WTC11 (cell line): ENCODE measurements at regions not wholly inside any gene's neighbourhood (a gene's known extent, or its start where the extent isn't known, plus 50 kb on each side); places are given as distances from the start of the nearest gene placed in this dataset.
A peak's percentile ranks its signal among the peaks of the same experiment; 100 is the strongest.

Source experiments
- ATAC-seq: fragments of 200-7000 bp; cut with Tn5 transposase; 2 replicates; pipeline ENCODE4 v1.10.0; 2021; ENCODE audit warnings: mild to moderate bottlenecking, moderate library complexity
- CTCF ChIA-PET: fragments of 300-600 bp; sonication (Branson Sonifier 250); formaldehyde crosslinking; loops from one replicate; lab custom pipeline; 2021; ENCODE audit warnings: antibody characterized with exemption; lab: Charles Lee
- POLR2A ChIA-PET: fragments of 350-600 bp; sonication (Branson Sonifier 250); formaldehyde crosslinking; loops from one replicate; lab custom pipeline; 2021; ENCODE audit warnings: antibody characterized with exemption; lab: Charles Lee
- DNase-seq: peaks from one replicate; pipeline ENCODE4 v3.0.0; 2021; ENCODE audit warnings: low spot score
- H3K27ac Mint-ChIP-seq: 2 replicates; pipeline ENCODE4 v1.8.0; 2021; ENCODE audit warnings: mixed read lengths
- H3K27me3 Mint-ChIP-seq: 2 replicates; pipeline ENCODE4 v1.8.0; 2021; ENCODE audit warnings: low read depth, mild to moderate bottlenecking, moderate library complexity, mixed read lengths
- H3K36me3 Mint-ChIP-seq: 2 replicates; pipeline ENCODE4 v1.8.0; 2021; ENCODE audit warnings: mixed read lengths
- H3K4me1 Mint-ChIP-seq: 2 replicates; pipeline ENCODE4 v1.8.0; 2022; ENCODE audit warnings: mixed read lengths
- H3K4me3 Mint-ChIP-seq: 2 replicates; pipeline ENCODE4 v1.8.0; 2021; ENCODE audit warnings: mild to moderate bottlenecking, moderate library complexity, mixed read lengths
- H3K9me3 Mint-ChIP-seq: 2 replicates; pipeline ENCODE4 v1.8.0; 2021; ENCODE audit warnings: mixed read lengths
- ARID4B ChIP-seq: sonication (generic); formaldehyde crosslinking; IDR thresholded peaks from 2 replicates; pipeline ENCODE4 v1.8.0; 2023; ENCODE audit warnings: missing genetic modification reagents, mild to moderate bottlenecking, borderline replicate concordance
- ATF1 ChIP-seq: sonication (generic); formaldehyde crosslinking; IDR thresholded peaks from 2 replicates; pipeline ENCODE4 v1.8.1; 2023; ENCODE audit warnings: mild to moderate bottlenecking, moderate library complexity, missing genetic modification reagents
- E2F4 ChIP-seq: sonication (generic); formaldehyde crosslinking; IDR thresholded peaks from 2 replicates; pipeline ENCODE4 v1.8.1; 2022; ENCODE audit warnings: low read depth, mild to moderate bottlenecking, moderate library complexity, missing genetic modification reagents, borderline replicate concordance
- FOXK1 ChIP-seq: sonication (generic); formaldehyde crosslinking; IDR thresholded peaks from 2 replicates; pipeline ENCODE4 v1.8.0; 2022; ENCODE audit warnings: mild to moderate bottlenecking, moderate library complexity, missing genetic modification reagents
- FOXP1 ChIP-seq: sonication (generic); formaldehyde crosslinking; IDR thresholded peaks from 2 replicates; pipeline ENCODE4 v1.8.0; 2022; ENCODE audit warnings: missing genetic modification reagents, mild to moderate bottlenecking, moderate library complexity, borderline replicate concordance
- MYBL2 ChIP-seq: sonication (generic); formaldehyde crosslinking; IDR thresholded peaks from 2 replicates; pipeline ENCODE4 v1.8.1; 2023; ENCODE audit warnings: mild to moderate bottlenecking, moderate library complexity, missing genetic modification reagents
- NR3C1 ChIP-seq: sonication (generic); formaldehyde crosslinking; conservative IDR thresholded peaks from 2 replicates; pipeline ENCODE4 v1.8.1; 2023; ENCODE audit warnings: low read depth, mild to moderate bottlenecking, missing genetic modification reagents
- PRRX2 ChIP-seq: fragments of 250-450 bp; sonication (Bioruptor Pico); IDR thresholded peaks from 2 replicates; pipeline ENCODE4 v1.8.0; 2021; ENCODE audit warnings: mild to moderate bottlenecking
- SMAD3 ChIP-seq: sonication (generic); formaldehyde crosslinking; IDR thresholded peaks from 2 replicates; pipeline ENCODE4 v1.8.0; 2022; ENCODE audit warnings: missing genetic modification reagents, mild to moderate bottlenecking, borderline replicate concordance
- SP1 ChIP-seq: sonication (generic); formaldehyde crosslinking; conservative IDR thresholded peaks from 2 replicates; pipeline ENCODE4 v1.8.1; 2022; ENCODE audit warnings: missing genetic modification reagents
- ZNF138 ChIP-seq: sonication (generic); formaldehyde crosslinking; conservative IDR thresholded peaks from 2 replicates; pipeline ENCODE4 v1.8.1; 2022; ENCODE audit warnings: mild to moderate bottlenecking, moderate library complexity, missing genetic modification reagents
- ZNF317 ChIP-seq: sonication (generic); formaldehyde crosslinking; IDR thresholded peaks from 2 replicates; pipeline ENCODE4 v1.8.1; 2023; ENCODE audit warnings: low read depth, mild to moderate bottlenecking, moderate library complexity, missing genetic modification reagents, borderline replicate concordance
- ZNF423 ChIP-seq: fragments of 250-450 bp; sonication (Bioruptor Pico); IDR thresholded peaks from 2 replicates; pipeline ENCODE4 v2.1.2; 2022; ENCODE audit warnings: mild to moderate bottlenecking, moderate library complexity
- ZNF512 ChIP-seq: sonication (generic); formaldehyde crosslinking; IDR thresholded peaks from 2 replicates; pipeline ENCODE4 v1.8.1; 2022; ENCODE audit warnings: missing genetic modification reagents, borderline replicate concordance
- TF ChIP-seq, protein P1 (sequence below): sonication (generic); formaldehyde crosslinking; IDR thresholded peaks from 2 replicates; pipeline ENCODE4 v1.8.1; 2023; ENCODE audit warnings: mild to moderate bottlenecking, missing genetic modification reagents, borderline replicate concordance
- TF ChIP-seq, protein P2 (sequence below): fragments of 250-450 bp; sonication (Bioruptor Pico); IDR thresholded peaks from 2 replicates; pipeline ENCODE4 v1.9.0; 2021; ENCODE audit warnings: mild to moderate bottlenecking, borderline replicate concordance

DNA sequence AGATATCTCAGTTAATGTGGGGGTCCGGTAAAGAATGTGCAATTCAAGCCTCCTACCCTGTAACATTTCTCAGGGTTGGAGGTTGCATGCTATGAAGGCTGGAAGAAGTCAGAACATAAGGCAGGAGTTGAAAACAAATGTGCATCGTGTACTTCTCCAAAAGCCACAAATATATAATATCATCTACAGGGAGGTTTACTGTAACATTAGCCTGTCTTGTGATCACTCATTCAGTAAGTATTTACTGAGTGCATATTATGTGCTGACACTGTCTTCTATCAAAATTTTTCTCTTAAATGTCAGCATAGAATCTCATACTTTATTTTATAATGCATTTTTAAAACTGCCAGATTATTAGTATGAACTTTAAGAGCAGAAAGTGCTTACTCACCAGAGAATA is 105.6 kb upstream of the ZNF366 start:
- ATAC-seq (no peak), DNase-seq (no peak)
- Mint-ChIP-seq H3K36me3 (no peaks in the 10 kb centered on the region), H3K27ac (no peak overlapping the region), H3K4me3 (no peak overlapping the region), H3K9me3 (no peaks in the 10 kb centered on the region), H3K27me3 (peaks cover 12% of the 10 kb centered on the region), H3K4me1 (peaks cover 17% of the 10 kb centered on the region)
- POLR2A ChIA-PET = no interaction called here
- CTCF ChIA-PET = no interaction called here
- no peak for TF ChIP-seq ZNF512
- TF ChIP-seq ZNF138 (CRISPR knock-in tag) = no peak
- no peak for TF ChIP-seq ATF1 (CRISPR knock-in tag)
- no peak for TF ChIP-seq FOXP1 (CRISPR knock-in tag)

- no peak overlapping the region for H3K27ac Mint-ChIP-seq
- no peaks in the 10 kb centered on the region for H3K36me3 Mint-ChIP-seq
- H3K9me3 Mint-ChIP-seq = no peaks in the 10 kb centered on the region
- POLR2A ChIA-PET = interaction anchor here (0.5 kb wide), 1 partner anchor 28 kb away, joined by 3 read pairs; no protein-coding TSS in a partner anchor
- H3K4me1 Mint-ChIP-seq = peaks cover 17% of the 10 kb centered on the region
- CTCF ChIA-PET = interaction anchor here (0.6 to 2.0 kb wide), 27 partner anchors 8 to 245 kb away, joined by 3 to 38 read pairs (median 4); no protein-coding TSS in a partner anchor
- no peak overlapping the region for H3K4me3 Mint-ChIP-seq
- peak; percentile 77 for DNase-seq
- peaks cover 9% of the 10 kb centered on the region for H3K27me3 Mint-ChIP-seq
- ATAC-seq = peak; percentile 99
- TF ChIP-seq, protein P1, sequence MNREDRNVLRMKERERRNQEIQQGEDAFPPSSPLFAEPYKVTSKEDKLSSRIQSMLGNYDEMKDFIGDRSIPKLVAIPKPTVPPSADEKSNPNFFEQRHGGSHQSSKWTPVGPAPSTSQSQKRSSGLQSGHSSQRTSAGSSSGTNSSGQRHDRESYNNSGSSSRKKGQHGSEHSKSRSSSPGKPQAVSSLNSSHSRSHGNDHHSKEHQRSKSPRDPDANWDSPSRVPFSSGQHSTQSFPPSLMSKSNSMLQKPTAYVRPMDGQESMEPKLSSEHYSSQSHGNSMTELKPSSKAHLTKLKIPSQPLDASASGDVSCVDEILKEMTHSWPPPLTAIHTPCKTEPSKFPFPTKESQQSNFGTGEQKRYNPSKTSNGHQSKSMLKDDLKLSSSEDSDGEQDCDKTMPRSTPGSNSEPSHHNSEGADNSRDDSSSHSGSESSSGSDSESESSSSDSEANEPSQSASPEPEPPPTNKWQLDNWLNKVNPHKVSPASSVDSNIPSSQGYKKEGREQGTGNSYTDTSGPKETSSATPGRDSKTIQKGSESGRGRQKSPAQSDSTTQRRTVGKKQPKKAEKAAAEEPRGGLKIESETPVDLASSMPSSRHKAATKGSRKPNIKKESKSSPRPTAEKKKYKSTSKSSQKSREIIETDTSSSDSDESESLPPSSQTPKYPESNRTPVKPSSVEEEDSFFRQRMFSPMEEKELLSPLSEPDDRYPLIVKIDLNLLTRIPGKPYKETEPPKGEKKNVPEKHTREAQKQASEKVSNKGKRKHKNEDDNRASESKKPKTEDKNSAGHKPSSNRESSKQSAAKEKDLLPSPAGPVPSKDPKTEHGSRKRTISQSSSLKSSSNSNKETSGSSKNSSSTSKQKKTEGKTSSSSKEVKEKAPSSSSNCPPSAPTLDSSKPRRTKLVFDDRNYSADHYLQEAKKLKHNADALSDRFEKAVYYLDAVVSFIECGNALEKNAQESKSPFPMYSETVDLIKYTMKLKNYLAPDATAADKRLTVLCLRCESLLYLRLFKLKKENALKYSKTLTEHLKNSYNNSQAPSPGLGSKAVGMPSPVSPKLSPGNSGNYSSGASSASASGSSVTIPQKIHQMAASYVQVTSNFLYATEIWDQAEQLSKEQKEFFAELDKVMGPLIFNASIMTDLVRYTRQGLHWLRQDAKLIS (CRISPR knock-in tag) = no peak
- TF ChIP-seq ZNF317 (CRISPR knock-in tag) (no peak), SP1 (CRISPR knock-in tag) (no peak), PRRX2 (CRISPR knock-in tag) (no peak), SMAD3 (CRISPR knock-in tag) (no peak), NR3C1 (no peak)
Measured at GRCh38 chr5:72611118-72611730, 104.0 kb upstream of the ZNF366 start.

DNA sequence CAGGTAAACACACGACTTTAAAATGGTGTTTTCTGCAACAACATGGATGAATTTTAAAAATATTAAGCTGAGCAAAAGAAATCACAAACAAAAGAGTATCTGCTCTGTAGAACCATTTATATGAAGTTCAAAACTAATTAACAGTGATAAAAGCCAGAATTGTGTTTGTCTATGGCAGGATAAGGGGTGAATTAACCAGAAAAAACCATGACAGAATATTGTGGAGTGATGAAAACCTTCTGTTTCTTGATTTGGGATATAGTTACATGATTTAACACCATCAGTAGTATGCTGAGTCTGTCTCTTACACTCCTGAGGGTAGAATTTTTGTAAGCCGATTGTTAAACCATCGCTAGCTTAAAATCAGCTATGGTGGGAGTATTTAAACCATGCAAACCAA is 101.7 kb upstream of the ZNF366 start:
- no peak overlapping the region for H3K27ac Mint-ChIP-seq
- H3K4me3 Mint-ChIP-seq = no peak overlapping the region
- ChIA-PET CTCF (interaction anchor here (1.1 kb wide), 1 partner anchor 210 kb away, joined by 4 read pairs; no protein-coding TSS in a partner anchor), POLR2A (no interaction called here)
- ATAC-seq (no peak), DNase-seq (no peak)
- H3K9me3 Mint-ChIP-seq = no peaks in the 10 kb centered on the region
- H3K27me3 Mint-ChIP-seq = peaks cover 4% of the 10 kb centered on the region; the same call in 1 of the 2 replicates
- H3K4me1 Mint-ChIP-seq = peaks cover 17% of the 10 kb centered on the region
- H3K36me3 Mint-ChIP-seq = no peaks in the 10 kb centered on the region
- no peak for TF ChIP-seq MYBL2 (CRISPR knock-in tag)
- TF ChIP-seq, protein P2, sequence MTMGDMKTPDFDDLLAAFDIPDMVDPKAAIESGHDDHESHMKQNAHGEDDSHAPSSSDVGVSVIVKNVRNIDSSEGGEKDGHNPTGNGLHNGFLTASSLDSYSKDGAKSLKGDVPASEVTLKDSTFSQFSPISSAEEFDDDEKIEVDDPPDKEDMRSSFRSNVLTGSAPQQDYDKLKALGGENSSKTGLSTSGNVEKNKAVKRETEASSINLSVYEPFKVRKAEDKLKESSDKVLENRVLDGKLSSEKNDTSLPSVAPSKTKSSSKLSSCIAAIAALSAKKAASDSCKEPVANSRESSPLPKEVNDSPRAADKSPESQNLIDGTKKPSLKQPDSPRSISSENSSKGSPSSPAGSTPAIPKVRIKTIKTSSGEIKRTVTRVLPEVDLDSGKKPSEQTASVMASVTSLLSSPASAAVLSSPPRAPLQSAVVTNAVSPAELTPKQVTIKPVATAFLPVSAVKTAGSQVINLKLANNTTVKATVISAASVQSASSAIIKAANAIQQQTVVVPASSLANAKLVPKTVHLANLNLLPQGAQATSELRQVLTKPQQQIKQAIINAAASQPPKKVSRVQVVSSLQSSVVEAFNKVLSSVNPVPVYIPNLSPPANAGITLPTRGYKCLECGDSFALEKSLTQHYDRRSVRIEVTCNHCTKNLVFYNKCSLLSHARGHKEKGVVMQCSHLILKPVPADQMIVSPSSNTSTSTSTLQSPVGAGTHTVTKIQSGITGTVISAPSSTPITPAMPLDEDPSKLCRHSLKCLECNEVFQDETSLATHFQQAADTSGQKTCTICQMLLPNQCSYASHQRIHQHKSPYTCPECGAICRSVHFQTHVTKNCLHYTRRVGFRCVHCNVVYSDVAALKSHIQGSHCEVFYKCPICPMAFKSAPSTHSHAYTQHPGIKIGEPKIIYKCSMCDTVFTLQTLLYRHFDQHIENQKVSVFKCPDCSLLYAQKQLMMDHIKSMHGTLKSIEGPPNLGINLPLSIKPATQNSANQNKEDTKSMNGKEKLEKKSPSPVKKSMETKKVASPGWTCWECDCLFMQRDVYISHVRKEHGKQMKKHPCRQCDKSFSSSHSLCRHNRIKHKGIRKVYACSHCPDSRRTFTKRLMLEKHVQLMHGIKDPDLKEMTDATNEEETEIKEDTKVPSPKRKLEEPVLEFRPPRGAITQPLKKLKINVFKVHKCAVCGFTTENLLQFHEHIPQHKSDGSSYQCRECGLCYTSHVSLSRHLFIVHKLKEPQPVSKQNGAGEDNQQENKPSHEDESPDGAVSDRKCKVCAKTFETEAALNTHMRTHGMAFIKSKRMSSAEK (CRISPR knock-in tag) = no peak
- no peak for TF ChIP-seq ARID4B (CRISPR knock-in tag)
- no peak for TF ChIP-seq ZNF423 (CRISPR knock-in tag)
- no peak for TF ChIP-seq FOXK1 (CRISPR knock-in tag)
- no peak for TF ChIP-seq E2F4
